ENCODE measurements at regions not wholly inside any gene's neighbourhood (a gene's known extent, or its start where the extent isn't known, plus 50 kb on each side); places are given as distances from the start of the nearest gene placed in this dataset.

- no peak for DNase-seq (ENCODE audit: low read depth)
- H3K4me3 ChIP-seq (ENCODE audit: low read length) = no peak overlapping the region
- TF ChIP-seq CTCF (conservative IDR thresholded peaks at IDR 0.05; ENCODE audit: low read depth, low read length) = no peak
These were observed 554.8 kb upstream of the CCNG1 start for GRCh38 chr5:162882629-162883028.

GRCh38 chr5:162886717-162887116, 550.7 kb upstream of the CCNG1 start:
- no peak overlapping the region for H3K4me3 ChIP-seq (ENCODE audit: low read length)
- no peak for TF ChIP-seq CTCF (conservative IDR thresholded peaks at IDR 0.05; ENCODE audit: low read depth, low read length)
- DNase-seq (ENCODE audit: low read depth) = no peak

GRCh38 chr5:162888268-162888667, 549.1 kb upstream of the CCNG1 start:
- H3K4me3 ChIP-seq (ENCODE audit: low read length) = no peak overlapping the region
- no peak for TF ChIP-seq CTCF (conservative IDR thresholded peaks at IDR 0.05; ENCODE audit: low read depth, low read length)
- DNase-seq (ENCODE audit: low read depth) = no peak

- TF ChIP-seq CTCF (conservative IDR thresholded peaks at IDR 0.05; ENCODE audit: low read depth, low read length) = no peak
- H3K4me3 ChIP-seq (ENCODE audit: low read length) = no peak overlapping the region
- DNase-seq (ENCODE audit: low read depth) = no peak
These were observed 525.5 kb upstream of the CCNG1 start for GRCh38 chr5:162911873-162912272.

GRCh38 chr5:162916368-162916767, 521.0 kb upstream of the CCNG1 start:
- DNase-seq (ENCODE audit: low read depth) = no peak
- TF ChIP-seq CTCF (conservative IDR thresholded peaks at IDR 0.05; ENCODE audit: low read depth, low read length) = no peak
- no peak overlapping the region for H3K4me3 ChIP-seq (ENCODE audit: low read length)

GRCh38 chr5:162929104-162929503, 508.3 kb upstream of the CCNG1 start:
- no peak overlapping the region for H3K4me3 ChIP-seq (ENCODE audit: low read length)
- no peak for TF ChIP-seq CTCF (conservative IDR thresholded peaks at IDR 0.05; ENCODE audit: low read depth, low read length)
- DNase-seq (ENCODE audit: low read depth) = no peak

- H3K4me3 ChIP-seq (ENCODE audit: low read length) = no peak overlapping the region
- no peak for TF ChIP-seq CTCF (conservative IDR thresholded peaks at IDR 0.05; ENCODE audit: low read depth, low read length)
- DNase-seq (ENCODE audit: low read depth) = no peak
These were observed 505.9 kb upstream of the CCNG1 start for GRCh38 chr5:162931501-162931900.
